ENCODE measurements at regions not wholly inside any gene's neighbourhood (a gene's known extent, or its start where the extent isn't known, plus 50 kb on each side); places are given as distances from the start of the nearest gene placed in this dataset.

DNA sequence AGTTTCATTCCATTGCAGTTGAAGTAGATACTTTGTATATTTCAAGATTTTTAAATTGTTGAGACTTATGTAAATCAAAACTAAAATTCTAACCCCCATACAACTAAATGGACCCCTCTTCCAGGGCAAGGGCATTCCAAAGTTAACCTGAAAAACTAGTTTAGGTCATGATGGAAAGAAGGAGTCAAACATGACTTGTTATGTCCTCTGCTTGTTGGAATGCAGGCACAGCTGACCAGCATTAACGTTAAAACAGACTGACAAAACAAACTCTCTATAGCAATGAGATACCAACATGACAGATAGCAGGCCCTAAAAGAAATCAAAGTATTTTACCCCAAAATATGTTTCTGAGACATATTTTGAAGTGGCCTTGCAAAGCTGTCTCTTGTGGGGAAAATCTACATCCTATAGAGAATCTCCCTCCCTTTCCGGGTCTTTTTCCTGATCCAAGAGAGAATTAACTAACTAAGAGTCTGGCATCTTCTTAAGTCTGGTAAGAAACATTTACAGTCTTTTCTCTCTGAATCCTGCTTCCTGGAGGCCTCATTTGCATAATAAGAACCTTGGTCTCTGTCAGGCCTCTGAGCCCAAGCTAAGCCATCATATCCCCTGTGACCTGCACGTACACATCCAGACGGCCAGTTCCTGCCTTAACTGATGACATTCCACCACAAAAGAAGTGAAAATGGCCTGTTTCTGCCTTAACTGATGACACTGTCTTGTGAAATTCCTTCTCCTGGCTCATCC, 124.3 kb upstream of the ATXN1 start:
- TF ChIP-seq, protein P1, sequence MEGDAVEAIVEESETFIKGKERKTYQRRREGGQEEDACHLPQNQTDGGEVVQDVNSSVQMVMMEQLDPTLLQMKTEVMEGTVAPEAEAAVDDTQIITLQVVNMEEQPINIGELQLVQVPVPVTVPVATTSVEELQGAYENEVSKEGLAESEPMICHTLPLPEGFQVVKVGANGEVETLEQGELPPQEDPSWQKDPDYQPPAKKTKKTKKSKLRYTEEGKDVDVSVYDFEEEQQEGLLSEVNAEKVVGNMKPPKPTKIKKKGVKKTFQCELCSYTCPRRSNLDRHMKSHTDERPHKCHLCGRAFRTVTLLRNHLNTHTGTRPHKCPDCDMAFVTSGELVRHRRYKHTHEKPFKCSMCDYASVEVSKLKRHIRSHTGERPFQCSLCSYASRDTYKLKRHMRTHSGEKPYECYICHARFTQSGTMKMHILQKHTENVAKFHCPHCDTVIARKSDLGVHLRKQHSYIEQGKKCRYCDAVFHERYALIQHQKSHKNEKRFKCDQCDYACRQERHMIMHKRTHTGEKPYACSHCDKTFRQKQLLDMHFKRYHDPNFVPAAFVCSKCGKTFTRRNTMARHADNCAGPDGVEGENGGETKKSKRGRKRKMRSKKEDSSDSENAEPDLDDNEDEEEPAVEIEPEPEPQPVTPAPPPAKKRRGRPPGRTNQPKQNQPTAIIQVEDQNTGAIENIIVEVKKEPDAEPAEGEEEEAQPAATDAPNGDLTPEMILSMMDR (IDR thresholded peaks at IDR 0.05): no peak
- no peak for TF ChIP-seq ZFX (IDR thresholded peaks at IDR 0.05; ENCODE audit: borderline replicate concordance)

All from 22Rv1 (cell line).